ENCODE measurements at regions not wholly inside any gene's neighbourhood (a gene's known extent, or its start where the extent isn't known, plus 50 kb on each side); places are given as distances from the start of the nearest gene placed in this dataset.

DNA sequence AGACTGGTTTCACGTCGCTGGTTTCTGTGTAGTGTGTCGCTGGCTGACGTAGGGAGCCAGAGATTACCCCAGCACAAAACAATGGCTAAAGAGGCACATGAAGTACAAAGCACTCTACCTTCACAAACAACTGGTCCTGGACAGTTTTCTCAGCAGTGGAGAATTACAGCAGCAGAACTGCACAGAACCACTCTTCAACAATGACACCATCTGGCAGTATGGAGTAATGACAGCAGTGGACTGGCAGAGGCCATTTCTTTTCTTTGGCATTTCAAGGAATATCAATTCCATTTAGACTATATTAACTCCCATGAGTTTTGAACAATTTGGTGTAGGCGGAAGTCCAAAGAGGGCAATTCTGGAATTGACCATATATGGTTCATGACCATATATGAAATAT is 1074.1 kb downstream of the AACS start:
- DNase-seq (ENCODE audit: low read depth), result no peak
- TF ChIP-seq, protein P1, sequence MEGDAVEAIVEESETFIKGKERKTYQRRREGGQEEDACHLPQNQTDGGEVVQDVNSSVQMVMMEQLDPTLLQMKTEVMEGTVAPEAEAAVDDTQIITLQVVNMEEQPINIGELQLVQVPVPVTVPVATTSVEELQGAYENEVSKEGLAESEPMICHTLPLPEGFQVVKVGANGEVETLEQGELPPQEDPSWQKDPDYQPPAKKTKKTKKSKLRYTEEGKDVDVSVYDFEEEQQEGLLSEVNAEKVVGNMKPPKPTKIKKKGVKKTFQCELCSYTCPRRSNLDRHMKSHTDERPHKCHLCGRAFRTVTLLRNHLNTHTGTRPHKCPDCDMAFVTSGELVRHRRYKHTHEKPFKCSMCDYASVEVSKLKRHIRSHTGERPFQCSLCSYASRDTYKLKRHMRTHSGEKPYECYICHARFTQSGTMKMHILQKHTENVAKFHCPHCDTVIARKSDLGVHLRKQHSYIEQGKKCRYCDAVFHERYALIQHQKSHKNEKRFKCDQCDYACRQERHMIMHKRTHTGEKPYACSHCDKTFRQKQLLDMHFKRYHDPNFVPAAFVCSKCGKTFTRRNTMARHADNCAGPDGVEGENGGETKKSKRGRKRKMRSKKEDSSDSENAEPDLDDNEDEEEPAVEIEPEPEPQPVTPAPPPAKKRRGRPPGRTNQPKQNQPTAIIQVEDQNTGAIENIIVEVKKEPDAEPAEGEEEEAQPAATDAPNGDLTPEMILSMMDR (IDR thresholded peaks at IDR 0.05; ENCODE audit: insufficient read depth, low read depth, low read length, missing control alignments), result peak; percentile 3
- no peak overlapping the region for H3K4me3 ChIP-seq (ENCODE audit: low read length)

DNA sequence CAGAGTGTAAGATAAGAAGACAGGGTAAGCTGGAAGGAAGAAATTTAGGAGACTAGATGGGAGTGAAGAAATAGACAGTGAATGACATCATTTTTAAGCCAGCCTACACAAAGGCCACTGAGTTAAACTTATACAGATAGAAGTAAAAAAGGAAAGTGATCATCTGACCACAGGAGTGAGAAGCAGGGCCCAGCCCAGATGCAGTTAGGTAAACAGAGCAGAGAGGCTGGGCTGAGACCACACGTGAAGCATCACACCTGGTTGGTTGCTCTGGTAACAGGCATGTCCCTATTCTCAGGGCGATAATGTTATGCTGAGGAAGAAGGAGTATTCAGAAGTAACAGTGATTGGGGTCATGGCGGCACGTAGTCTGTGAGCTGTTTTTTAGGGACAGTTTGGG is 1079.4 kb downstream of the AACS start:
- H3K4me3 ChIP-seq (ENCODE audit: low read length), result no peak overlapping the region
- TF ChIP-seq, protein P1 (IDR thresholded peaks at IDR 0.05; ENCODE audit: insufficient read depth, low read depth, low read length, missing control alignments), result no peak
- no peak for DNase-seq (ENCODE audit: low read depth)

DNA sequence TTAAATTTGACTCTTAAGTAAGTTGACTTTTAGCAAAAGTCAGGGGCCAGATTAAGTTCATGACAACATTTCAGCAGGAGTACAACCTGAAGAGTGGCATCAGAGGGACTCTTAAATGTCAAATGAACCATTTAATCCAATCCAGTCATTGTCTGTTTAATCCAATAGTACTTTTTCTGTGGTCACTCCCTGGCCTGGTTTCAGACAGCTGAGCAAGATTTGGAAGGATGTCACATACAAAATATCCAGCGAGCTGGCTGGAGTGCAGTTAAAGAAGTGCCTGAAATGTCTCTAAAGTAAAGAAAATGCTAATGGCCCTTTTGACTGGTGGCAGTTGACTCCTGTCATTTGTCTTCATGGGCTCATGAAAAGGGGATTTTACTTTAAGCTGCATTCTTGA is 1082.1 kb downstream of the AACS start:
- DNase-seq (ENCODE audit: low read depth), result no peak
- TF ChIP-seq, protein P1 (IDR thresholded peaks at IDR 0.05; ENCODE audit: insufficient read depth, low read depth, low read length, missing control alignments), result no peak
- no peak overlapping the region for H3K4me3 ChIP-seq (ENCODE audit: low read length)

DNA sequence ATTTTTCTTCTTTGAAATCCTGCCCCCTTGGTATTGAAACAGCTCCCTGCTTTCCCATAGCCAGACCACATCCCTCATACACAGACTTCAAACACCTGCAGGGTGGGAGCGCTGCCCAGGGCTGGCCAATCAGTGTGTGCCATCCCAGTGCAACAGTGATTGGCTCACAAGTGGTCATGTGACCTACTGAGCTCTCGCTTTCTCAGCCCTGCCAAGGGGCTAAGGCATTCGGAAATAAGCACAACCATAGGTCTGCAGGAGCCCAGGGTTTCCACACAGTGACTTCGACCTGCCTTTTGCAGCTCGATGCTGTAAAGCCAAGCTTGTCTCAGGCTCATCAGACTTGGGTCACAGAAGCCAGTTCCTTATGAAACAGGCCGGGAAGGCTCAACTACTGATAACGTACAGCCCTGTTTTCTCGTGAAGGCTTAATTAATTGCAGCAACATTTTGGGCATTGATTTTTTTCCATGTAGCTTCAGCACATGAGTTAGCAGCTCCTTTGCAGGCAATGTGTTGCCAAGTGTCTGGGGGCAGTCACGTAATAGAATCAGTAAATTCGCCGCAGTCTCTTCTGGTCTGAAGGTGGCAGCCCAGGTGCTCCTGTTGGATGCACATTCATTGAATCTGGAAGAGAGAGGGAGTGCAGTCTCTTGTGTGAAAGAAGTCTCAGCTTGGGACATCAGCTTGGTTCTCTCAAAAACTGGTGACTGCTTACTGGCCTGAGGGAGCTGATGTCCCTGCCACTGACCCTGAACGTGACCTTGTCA is 1091.8 kb downstream of the AACS start:
- DNase-seq (ENCODE audit: low read depth), result no peak
- TF ChIP-seq, protein P1 (IDR thresholded peaks at IDR 0.05; ENCODE audit: insufficient read depth, low read depth, low read length, missing control alignments), result no peak
- no peak overlapping the region for H3K4me3 ChIP-seq (ENCODE audit: low read length)

DNA sequence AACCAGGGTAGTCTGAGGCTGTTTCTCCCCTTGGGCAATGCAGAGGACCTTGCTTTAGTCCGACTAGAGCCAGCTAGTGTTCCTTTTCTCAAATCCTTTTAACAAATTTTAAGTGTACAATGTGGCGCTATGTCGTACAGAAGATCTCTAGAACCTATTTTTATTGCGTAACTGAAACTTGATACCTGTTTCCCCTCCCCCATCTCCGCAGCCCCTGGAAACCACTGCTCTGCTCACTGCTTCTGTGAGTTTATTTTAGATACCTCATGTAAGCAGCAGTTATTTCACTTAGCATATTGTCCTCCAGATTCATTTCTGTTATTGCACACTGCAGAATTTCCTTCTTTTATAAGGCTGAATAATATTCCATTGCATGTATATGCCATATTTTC is 1092.3 kb downstream of the AACS start:
- TF ChIP-seq, protein P1 (IDR thresholded peaks at IDR 0.05; ENCODE audit: insufficient read depth, low read depth, low read length, missing control alignments), result no peak
- no peak for DNase-seq (ENCODE audit: low read depth)

DNA sequence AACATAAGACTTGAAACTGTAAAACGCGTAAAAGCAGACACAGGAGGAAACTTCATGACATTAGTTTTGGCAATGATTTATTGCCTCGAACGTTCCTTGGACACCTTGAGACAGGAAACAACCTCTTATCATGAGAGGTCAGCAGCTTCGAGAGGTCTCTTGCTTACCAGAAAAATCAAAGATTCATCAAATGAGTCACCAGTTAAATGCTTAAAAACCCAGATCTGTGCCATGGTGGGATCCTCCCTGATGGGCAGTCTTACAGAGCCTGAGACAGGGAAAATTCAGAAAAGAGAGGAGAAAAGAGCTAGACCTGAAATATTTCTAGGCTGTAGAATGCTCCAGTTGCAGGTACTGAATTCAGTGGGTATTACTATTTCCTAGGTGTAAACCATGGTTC is 1093.9 kb downstream of the AACS start:
- TF ChIP-seq, protein P1 (IDR thresholded peaks at IDR 0.05; ENCODE audit: insufficient read depth, low read depth, low read length, missing control alignments), result no peak
- DNase-seq (ENCODE audit: low read depth), result no peak

More for the DNA sequence above, 1092.3 kb downstream of the AACS start:
- H3K4me3 ChIP-seq (ENCODE audit: low read length), result no peak overlapping the region

DNA sequence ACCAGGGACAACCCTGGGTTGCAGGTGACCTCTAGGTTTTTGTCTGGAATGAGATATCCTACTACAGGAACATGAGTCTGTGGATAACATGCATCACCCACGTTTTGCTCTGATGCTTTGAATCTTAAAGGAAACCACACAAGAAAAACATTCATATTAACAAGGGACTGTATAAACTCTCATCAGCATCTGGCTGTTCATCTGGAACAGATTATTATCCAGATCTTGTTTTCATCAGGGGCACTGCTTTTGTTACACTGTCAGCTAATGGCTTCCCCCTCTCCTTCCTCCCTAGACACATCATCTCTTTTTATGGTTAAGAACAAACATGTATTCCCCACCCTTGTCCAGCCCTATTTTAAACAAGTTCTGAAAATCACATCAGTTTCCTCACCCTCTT is 1095.7 kb downstream of the AACS start:
- no peak for DNase-seq (ENCODE audit: low read depth)
- H3K4me3 ChIP-seq (ENCODE audit: low read length), result no peak overlapping the region
- TF ChIP-seq, protein P1 (IDR thresholded peaks at IDR 0.05; ENCODE audit: insufficient read depth, low read depth, low read length, missing control alignments), result no peak

More for the DNA sequence above, 1093.9 kb downstream of the AACS start:
- no peak overlapping the region for H3K4me3 ChIP-seq (ENCODE audit: low read length)

Data from epithelial cell of esophagus (primary cell).